A673 (cell line): ENCODE measurements at regions not wholly inside any gene's neighbourhood (a gene's known extent, or its start where the extent isn't known, plus 50 kb on each side); places are given as distances from the start of the nearest gene placed in this dataset.

Experiments used
- CTCF ChIP-seq: fragments of 300-800, 200-600 bp; sonication (generic); conservative IDR thresholded peaks from 2 replicates; pipeline ENCODE4 v1.5.1; 2017; ENCODE audit warnings: low read depth, mild to moderate bottlenecking, antibody characterized with exemption, low read length, moderate library complexity, mixed read lengths
- EZH2 ChIP-seq: fragments of 200-600 bp; sonication (generic); IDR thresholded peaks from 2 replicates; pipeline ENCODE4 v1.6.1; 2017; ENCODE audit warnings: borderline replicate concordance, low read depth, mild to moderate bottlenecking, mixed read lengths, antibody characterized with exemption, low read length; ENCODE audit not compliant: poor library complexity, severe bottlenecking

GRCh38 chr12:115521771-115522409, 755.6 kb downstream of the MED13L start:
- TF ChIP-seq CTCF: no peak
- TF ChIP-seq EZH2: no peak
